ENCODE measurements at regions not wholly inside any gene's neighbourhood (a gene's known extent, or its start where the extent isn't known, plus 50 kb on each side); places are given as distances from the start of the nearest gene placed in this dataset.
"Not testable (repeated sequence)": the region's sequence is repeated elsewhere in the genome, so short reads cannot be mapped to it uniquely, and the experiment has no call there.

DNA sequence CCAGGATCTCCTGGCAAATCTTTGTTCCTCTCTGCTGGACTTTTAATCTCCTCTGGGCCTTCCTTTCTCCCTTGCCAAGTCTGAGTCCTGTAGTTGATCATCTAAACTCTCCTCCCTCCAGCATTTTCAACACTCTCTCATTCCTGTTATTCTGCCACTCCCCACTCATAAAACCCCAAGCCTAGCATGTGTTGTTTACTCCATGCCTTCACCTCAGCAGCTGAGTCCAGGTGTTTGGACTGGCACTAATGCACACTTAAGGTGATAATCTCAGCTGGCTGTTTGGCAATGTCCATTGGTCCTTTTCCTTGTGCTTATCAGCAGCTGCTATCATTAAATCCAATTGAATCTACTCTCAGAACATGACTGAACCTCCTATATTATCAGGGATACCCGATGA, 876.8 kb upstream of the TENM4 start:
- intact Hi-C loops (cut with micrococcal nuclease): no loop called here

GRCh38 chr11:80315200-80315599, 874.4 kb upstream of the TENM4 start:
- intact Hi-C loops (cut with micrococcal nuclease): no loop called here

GRCh38 chr11:80309301-80309700, 868.5 kb upstream of the TENM4 start:
- intact Hi-C loops (cut with micrococcal nuclease): no loop called here

- intact Hi-C loops (cut with micrococcal nuclease): no loop called here
Measured at GRCh38 chr11:80307676-80308075, 866.8 kb upstream of the TENM4 start.

GRCh38 chr11:80297858-80298632, 857.2 kb upstream of the TENM4 start:
- intact Hi-C loops (cut with micrococcal nuclease): no loop called here

- intact Hi-C loops (cut with micrococcal nuclease): no loop called here
Measured at GRCh38 chr11:80293293-80293692, 852.5 kb upstream of the TENM4 start.

DNA sequence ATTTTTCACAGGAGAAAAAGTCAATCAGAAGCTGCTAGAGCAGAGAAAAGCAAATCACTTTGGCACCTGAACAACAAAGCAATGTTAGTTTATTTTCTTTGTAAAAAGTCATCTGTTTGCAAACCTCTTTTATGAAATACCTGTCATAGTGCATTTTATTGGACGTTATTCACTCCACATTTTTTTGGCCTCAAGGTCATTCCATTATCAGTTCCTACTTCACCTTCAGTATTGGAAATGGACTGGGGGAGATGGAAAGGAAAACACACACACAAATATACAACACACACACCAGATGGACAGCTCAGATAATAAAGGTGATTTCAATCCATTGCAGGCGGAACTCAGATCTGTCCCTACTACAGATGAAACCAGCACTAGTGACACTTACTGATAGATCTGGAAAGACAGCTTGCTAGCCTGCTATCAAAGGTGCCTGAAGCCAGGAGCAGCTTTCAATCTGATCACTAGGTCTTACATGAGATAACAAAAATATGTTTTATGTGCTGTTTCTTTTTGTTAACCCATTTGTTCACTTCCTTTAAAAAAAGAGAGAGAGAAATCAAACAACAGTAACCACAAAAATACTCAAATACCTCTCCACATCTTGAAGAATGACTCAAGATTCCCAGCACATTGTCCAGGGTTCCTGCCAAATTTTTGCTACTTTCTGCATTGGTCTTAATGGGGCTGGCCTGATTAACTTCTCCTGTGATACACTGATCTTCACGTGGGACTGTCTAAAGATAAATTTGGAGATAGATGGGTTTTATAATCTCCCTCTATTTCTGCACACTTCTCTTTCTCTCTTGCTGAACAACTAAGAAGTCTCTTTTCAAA, 844.3 kb upstream of the TENM4 start:
- intact Hi-C loops (cut with micrococcal nuclease): no loop called here

GRCh38 chr11:80282643-80283042, 841.8 kb upstream of the TENM4 start:
- intact Hi-C loops (cut with micrococcal nuclease): no loop called here

DNA sequence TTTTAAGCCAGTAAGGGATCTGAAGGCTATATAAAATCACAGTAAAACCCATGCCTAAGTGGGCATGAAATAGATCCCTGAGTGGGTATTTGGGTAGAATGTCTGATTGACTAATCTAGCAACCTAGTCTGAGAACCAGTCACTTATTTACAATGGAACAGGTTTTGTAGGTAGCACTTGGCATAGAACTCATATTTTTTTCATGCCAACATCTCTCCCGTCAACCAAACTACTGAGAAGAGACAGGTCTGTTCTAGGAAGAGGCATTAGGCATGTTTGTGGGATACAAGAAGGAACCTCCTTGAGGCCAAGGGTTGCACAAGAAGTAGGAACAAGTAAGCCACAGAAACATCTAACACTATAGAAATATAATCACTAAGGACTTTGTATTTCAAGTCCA, 840.4 kb upstream of the TENM4 start:
- intact Hi-C loops (cut with micrococcal nuclease): no loop called here

- intact Hi-C loops (cut with micrococcal nuclease): no loop called here
Measured at GRCh38 chr11:80280737-80281136, 839.9 kb upstream of the TENM4 start.

DNA sequence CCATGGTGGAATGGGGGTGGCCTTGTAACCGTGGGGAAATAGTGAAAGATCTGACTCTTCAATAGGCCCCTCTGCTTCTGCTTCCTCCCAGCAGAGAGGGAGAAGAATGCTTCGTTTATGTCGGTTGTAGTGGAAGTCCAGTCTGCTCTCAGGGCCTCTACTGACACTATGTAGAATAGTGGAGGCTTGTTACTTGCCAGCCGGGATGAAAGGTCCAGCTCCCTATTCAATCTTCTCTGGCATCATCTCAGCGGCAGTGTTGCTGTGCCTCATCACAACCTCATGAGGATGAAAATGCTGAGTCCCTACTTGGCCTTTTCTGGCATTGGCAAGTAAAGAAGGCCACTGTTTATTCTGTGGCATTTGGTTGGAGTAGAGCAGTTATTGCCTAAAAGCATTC, 820.9 kb upstream of the TENM4 start:
- intact Hi-C loops (cut with micrococcal nuclease): no loop called here

DNA sequence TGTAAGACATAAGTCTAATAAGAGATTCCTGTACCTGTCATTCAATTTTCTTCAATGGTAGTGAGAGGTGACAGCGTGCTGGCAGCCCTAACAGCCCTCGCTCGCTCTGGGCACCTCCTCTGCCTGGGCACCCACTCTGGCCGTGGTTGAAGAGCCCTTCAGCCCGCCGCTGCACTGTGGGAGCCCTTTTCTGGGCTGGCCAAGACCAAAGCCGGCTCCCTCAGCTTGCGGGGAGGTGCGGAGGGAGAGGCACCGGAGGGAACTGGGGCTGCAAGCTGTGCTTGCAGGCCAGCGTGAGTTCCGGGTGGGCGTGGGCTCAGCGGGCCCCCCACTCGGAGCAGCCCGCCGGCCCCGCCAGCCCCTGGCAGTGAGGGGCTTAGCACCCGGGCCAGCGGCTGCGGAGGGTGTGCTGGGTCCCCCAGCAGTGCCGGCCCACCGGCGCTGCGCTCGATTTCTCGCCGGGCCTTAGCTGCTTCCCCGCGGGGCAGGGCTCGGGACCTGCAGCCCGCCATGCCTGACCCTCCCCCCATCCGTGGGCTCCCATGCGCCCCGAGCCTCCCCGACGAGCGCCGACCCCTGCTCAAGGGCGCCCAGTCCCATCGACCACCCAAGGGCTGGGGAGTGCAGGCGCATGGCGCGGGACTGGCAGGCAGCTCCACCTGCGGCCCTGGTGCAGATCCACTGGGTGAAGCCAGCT, 816.6 kb upstream of the TENM4 start:
- intact Hi-C loops (cut with micrococcal nuclease): not testable (repeated sequence)

- intact Hi-C loops (cut with micrococcal nuclease): no loop called here
Measured at GRCh38 chr11:80255021-80255420, 814.2 kb upstream of the TENM4 start.

DNA sequence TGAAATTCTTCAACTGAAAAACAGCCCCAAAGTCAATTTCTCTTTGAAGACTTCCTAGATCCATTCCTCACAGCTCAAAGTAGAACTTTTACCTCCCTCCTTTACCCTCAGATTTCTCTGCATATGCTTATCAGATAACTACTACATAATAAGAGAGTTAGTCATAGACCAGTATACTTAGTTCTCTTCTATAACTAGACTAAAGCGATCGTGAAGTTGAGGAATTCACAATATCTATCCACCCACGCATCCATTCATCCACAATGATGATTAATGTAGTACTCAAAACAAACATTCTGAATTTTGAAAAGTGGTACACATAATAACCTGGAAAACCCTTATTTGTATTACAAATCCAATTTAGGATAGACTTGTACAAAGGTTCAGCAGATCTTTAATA, 800.9 kb upstream of the TENM4 start:
- intact Hi-C loops (cut with micrococcal nuclease): no loop called here

GRCh38 chr11:80240245-80240644, 799.4 kb upstream of the TENM4 start:
- intact Hi-C loops (cut with micrococcal nuclease): no loop called here

DNA sequence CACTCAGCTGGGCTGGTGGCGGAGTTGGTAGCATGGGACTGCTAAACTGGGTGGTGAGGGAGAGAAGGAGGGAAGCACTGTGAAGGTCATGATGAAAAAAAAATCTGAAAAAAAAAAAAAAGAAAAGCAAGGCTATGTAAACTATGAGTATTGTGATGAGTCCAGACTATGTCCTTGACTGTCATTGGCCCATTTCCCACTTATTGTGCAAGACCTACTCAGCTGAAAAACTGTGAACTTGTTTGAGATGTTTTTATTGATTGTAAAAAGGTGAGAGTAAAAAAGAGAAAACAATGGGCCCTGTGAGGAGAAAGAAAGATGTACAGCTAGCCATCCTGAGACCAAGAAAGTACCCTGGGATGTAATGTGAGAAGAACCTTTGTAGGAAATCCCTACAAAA, 798.4 kb upstream of the TENM4 start:
- intact Hi-C loops (cut with micrococcal nuclease): no loop called here

DNA sequence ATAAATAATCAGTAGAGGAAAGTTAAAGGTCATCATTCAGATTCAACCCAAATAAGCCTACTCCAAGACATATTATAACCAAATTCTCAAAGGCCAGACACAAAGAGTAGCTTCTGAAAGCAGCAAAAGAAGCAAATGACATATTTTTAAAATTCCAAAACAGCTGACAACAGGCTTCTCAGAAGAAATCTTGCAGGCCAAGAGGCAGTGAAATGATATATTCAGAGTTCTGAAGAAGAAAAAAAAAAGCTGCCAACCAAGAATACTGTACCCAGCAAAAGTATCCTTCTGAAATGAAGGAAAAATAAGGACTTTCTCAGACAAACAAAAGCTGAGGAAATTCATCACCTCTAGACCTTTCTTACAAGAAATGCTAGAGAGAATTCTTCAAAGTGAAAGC, 787.1 kb upstream of the TENM4 start:
- intact Hi-C loops (cut with micrococcal nuclease): no loop called here

- intact Hi-C loops (cut with micrococcal nuclease): no loop called here
Measured at GRCh38 chr11:80214413-80214812, 773.6 kb upstream of the TENM4 start.

DNA sequence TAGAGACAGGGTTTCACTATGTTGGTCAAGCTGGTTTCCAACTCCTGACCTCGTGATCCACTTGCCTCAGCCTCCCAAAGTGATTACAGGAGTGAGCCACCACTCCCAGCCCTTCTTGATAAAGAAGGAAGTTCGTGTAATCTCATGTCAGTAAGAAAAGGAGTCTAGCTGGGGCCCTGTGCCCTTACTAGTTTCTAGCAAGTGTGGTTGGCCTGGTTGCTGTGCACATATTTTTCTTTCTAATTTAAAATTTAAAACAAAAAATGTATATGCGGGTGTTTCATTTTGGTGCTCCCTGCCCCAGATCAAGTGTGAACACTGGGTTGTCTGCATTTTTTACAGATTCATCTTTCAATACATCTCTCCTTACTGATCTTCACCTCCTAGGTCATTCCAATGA, 770.8 kb upstream of the TENM4 start:
- intact Hi-C loops (cut with micrococcal nuclease): no loop called here

DNA sequence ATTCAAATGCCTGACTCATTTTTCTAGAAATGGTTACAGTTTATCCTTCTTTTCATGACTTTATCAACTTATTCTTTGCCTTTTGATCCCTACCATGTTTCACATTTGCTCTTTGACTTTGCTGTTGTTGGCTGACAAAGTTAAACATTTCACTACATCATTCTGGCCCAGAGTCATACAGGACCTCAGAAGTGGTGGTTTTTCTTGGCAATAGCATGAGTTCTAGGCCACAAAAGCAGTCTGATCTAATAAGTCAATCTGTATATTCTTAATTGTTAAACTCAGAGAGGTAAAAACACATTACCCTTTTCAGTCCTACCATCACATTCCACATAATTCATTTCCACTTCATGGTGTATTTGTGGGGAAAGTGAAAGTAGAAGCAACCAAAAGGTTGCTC, 763.2 kb upstream of the TENM4 start:
- intact Hi-C loops (cut with micrococcal nuclease): no loop called here

- intact Hi-C loops (cut with micrococcal nuclease): no loop called here
Measured at GRCh38 chr11:80196932-80197554, 756.2 kb upstream of the TENM4 start.

DNA sequence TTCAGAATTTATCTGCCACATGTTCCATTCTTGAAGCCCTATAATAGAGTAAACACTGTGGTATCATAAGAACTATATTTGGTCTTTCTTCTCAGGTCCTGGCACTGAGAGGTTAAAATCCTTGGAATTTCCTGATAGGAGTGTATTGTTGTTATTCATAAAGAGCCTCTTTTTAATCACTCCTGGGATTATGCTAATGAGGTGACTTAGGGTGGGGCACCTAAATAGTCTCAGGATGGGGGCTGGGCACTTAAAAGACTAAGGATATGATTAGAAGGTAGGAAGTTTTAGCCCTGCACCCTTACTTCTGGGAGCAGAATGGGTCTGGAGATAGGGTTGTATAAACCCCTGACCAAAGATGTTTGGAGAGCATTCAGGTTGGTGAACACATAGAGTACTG, 755.2 kb upstream of the TENM4 start:
- intact Hi-C loops (cut with micrococcal nuclease): no loop called here
